HCT116 (cell line): ENCODE measurements at regions not wholly inside any gene's neighbourhood (a gene's known extent, or its start where the extent isn't known, plus 50 kb on each side); places are given as distances from the start of the nearest gene placed in this dataset.

ENCODE experiments used
- ATAC-seq: fragments of 200-7000 bp; cut with Tn5 transposase; 2 replicates; pipeline ENCODE4 v1.9.1; 2020; ENCODE audit warnings: mild to moderate bottlenecking, moderate library complexity
- BruUV-seq: library from RNA; stranded (reverse); fragments of 400-500 nt; replicated peaks from 2 replicates; lab custom pipeline; 2021; lab: Mats Ljungman, UMichigan
- CTCF ChIA-PET: fragments of 300-600 bp; sonication (Branson Sonifier 250); formaldehyde crosslinking; loops from one replicate; lab custom pipeline; 2021; ENCODE audit warnings: antibody characterized with exemption; lab: Charles Lee
- POLR2A ChIA-PET: fragments of 300-600, 350-600 bp; sonication (Branson Sonifier 250); formaldehyde crosslinking; loops from one replicate; lab custom pipeline; 2021; ENCODE audit warnings: antibody characterized with exemption; lab: Charles Lee
- RAD21 ChIA-PET, 2 experiments: fragments of 300-600 bp; sonication (Branson Sonifier 250); formaldehyde crosslinking; loops; one replicate each; lab custom pipeline; 2023; ENCODE audit warnings: low total read pairs in 2 of 2; ENCODE audit not compliant: uncharacterized antibody in 2 of 2, unreplicated experiment in 2 of 2, low non-redundant PET in 1 of 2; lab: Charles Lee
- DNase-seq: peaks from one replicate; pipeline ENCODE4 v3.0.0-alpha.2; 2010; ENCODE audit warnings: low read depth, low spot score
- H2AFZ ChIP-seq: fragments of 200-600 bp; shearing (Covaris generic), sonication (generic); 2 replicates; pipeline ENCODE4 v1.6.1; 2017; ENCODE audit warnings: low read depth, mixed run types, mixed read lengths, antibody characterized with exemption, low read length; ENCODE audit not compliant: poor library complexity, severe bottlenecking
- H3K27ac ChIP-seq: 2 replicates; pipeline ENCODE4 v1.5.1; 2012; ENCODE audit warnings: low read depth, low read length
- H3K27me3 ChIP-seq: fragments of 200-600 bp; sonication (generic); 2 replicates; pipeline ENCODE4 v1.6.1; 2016; ENCODE audit warnings: mixed run types, low read length, mixed read lengths; ENCODE audit not compliant: insufficient read depth
- H3K36me3 ChIP-seq, 2 experiments: fragments of 200-500 bp in 1 of 2; fragments of 200-600 bp in 1 of 2; sonication (Bioruptor generic) in 1 of 2; sonication (generic) in 1 of 2; 2 replicates each; pipeline versions ENCODE4 v1.5.1 to v1.6.1; 2014 to 2016; ENCODE audit warnings: low read length in 2 of 2, inconsistent platforms in 1 of 2, mixed read lengths in 1 of 2, mixed run types in 1 of 2; ENCODE audit not compliant: insufficient read depth in 2 of 2, control insufficient read depth in 1 of 2
- H3K4me1 ChIP-seq, 2 experiments: fragments of 200-600 bp in 1 of 2; sonication (generic) in 1 of 2; 2 replicates each; pipeline versions ENCODE4 v1.5.1 to v1.6.1; 2012 to 2017; ENCODE audit warnings: low read length in 2 of 2, inconsistent platforms in 1 of 2, mild to moderate bottlenecking in 1 of 2, mixed read lengths in 1 of 2, mixed run types in 1 of 2, moderate library complexity in 1 of 2; ENCODE audit not compliant: insufficient read depth in 2 of 2, control insufficient read depth in 1 of 2
- H3K4me2 ChIP-seq: fragments of 200-600 bp; sonication (generic); 2 replicates; pipeline ENCODE4 v1.6.1; 2017; ENCODE audit warnings: mixed run types, low read length, mixed read lengths
- H3K4me3 ChIP-seq, 2 experiments: fragments of 200-600 bp in 1 of 2; sonication (generic) in 1 of 2; replicated peaks in 1 of 2; 2 replicates each; pipeline ENCODE4 v1.5.1; 2011 to 2016; ENCODE audit warnings: low read length in 2 of 2, control low read depth in 1 of 2, low read depth in 1 of 2, mild to moderate bottlenecking in 1 of 2, mixed read lengths in 1 of 2, mixed run types in 1 of 2
- H3K79me2 ChIP-seq: fragments of 200-600 bp; sonication (generic); 2 replicates; pipeline ENCODE4 v1.6.1; 2017; ENCODE audit warnings: mild to moderate bottlenecking, mixed run types, low read length, moderate library complexity, mixed read lengths; ENCODE audit not compliant: insufficient read depth
- H3K9ac ChIP-seq: fragments of 200-600 bp; sonication (generic); 2 replicates; pipeline ENCODE4 v1.6.1; 2016; ENCODE audit warnings: low read length, mixed read lengths
- H3K9me2 ChIP-seq: fragments of 200-600 bp; sonication (generic), shearing (Covaris generic); 2 replicates; pipeline ENCODE4 v1.6.1; 2017; ENCODE audit warnings: mixed run types, mild to moderate bottlenecking, moderate library complexity; ENCODE audit not compliant: insufficient read depth
- H3K9me3 ChIP-seq, 2 experiments: fragments of 200-500 bp in 1 of 2; fragments of 200-600 bp in 1 of 2; sonication (Bioruptor generic) in 1 of 2; sonication (generic) in 1 of 2; 2 replicates each; pipeline ENCODE4 v1.6.1; 2014 to 2017; ENCODE audit warnings: low read length in 2 of 2, mixed read lengths in 2 of 2, inconsistent platforms in 1 of 2, low read depth in 1 of 2, mild to moderate bottlenecking in 1 of 2, mixed run types in 1 of 2, moderate library complexity in 1 of 2; ENCODE audit not compliant: control insufficient read depth in 1 of 2, insufficient read depth in 1 of 2
- H4K20me1 ChIP-seq: fragments of 200-600 bp; sonication (generic), shearing (Covaris generic); 2 replicates; pipeline ENCODE4 v1.6.1; 2017; ENCODE audit warnings: mixed run types, mild to moderate bottlenecking, moderate library complexity; ENCODE audit not compliant: insufficient read depth
- CBX3 ChIP-seq: IDR thresholded peaks from 2 replicates; pipeline ENCODE4 v1.6.1; 2012; ENCODE audit warnings: low read depth
- CEBPB ChIP-seq: IDR thresholded peaks from 2 replicates; pipeline ENCODE4 v1.6.1; 2012; ENCODE audit warnings: low read depth
- FOSL1 ChIP-seq: IDR thresholded peaks from 2 replicates; pipeline ENCODE4 v1.6.1; 2012; ENCODE audit warnings: low read depth
- POLR2A ChIP-seq: IDR thresholded peaks from 2 replicates; pipeline ENCODE4 v1.7.0; 2011; ENCODE audit warnings: borderline replicate concordance; ENCODE audit not compliant: insufficient read depth, insufficient read length; ENCODE audit errors: extremely low read depth
- POLR2AphosphoS5 ChIP-seq: IDR thresholded peaks from 2 replicates; pipeline ENCODE4 v1.6.1; 2011; ENCODE audit warnings: mild to moderate bottlenecking, low read depth, low read length, moderate library complexity
- REST ChIP-seq: IDR thresholded peaks from 2 replicates; pipeline ENCODE4 v1.6.1; 2012; ENCODE audit warnings: low read depth
- SP1 ChIP-seq: IDR thresholded peaks from 2 replicates; pipeline ENCODE4 v1.6.1; 2012; ENCODE audit warnings: low read depth
- SRF ChIP-seq: IDR thresholded peaks from 2 replicates; pipeline ENCODE4 v1.6.1; 2012; ENCODE audit warnings: low read depth
- TCF7L2 ChIP-seq: IDR thresholded peaks from 2 replicates; pipeline ENCODE4 v1.7.0; 2011; ENCODE audit warnings: borderline replicate concordance, inconsistent platforms; ENCODE audit not compliant: insufficient read depth, insufficient read length; ENCODE audit errors: extremely low read depth
- ZFX ChIP-seq: fragments of 450-650 bp; IDR thresholded peaks from 2 replicates; pipeline ENCODE4 v1.6.1; 2017
- ZNF274 ChIP-seq: fragments of 200-500 bp; sonication (Bioruptor generic); IDR thresholded peaks from 2 replicates; pipeline ENCODE4 v1.6.1; 2014; ENCODE audit warnings: mild to moderate bottlenecking, low read depth, low read length, inconsistent platforms
- intact Hi-C: fragments of 100-400 bp; cut with micrococcal nuclease; formaldehyde crosslinking; loops from 2 replicates; pipeline ENCODE4 v1.10.0; 2022
- TF ChIP-seq, protein P1 (sequence below): IDR thresholded peaks from 2 replicates; pipeline ENCODE4 v1.6.1; 2012
- TF ChIP-seq, protein P2 (sequence below), 3 experiments: fragments of 200-600 bp in 1 of 3; sonication (generic) in 1 of 3; IDR thresholded peaks in 2 of 3; conservative IDR thresholded peaks in 1 of 3; 2 replicates each; pipeline ENCODE4 v1.5.1; 2012 to 2017; ENCODE audit warnings: low read depth in 2 of 3, low read length in 2 of 3, antibody characterized with exemption in 1 of 3, borderline replicate concordance in 1 of 3, control low read depth in 1 of 3, mild to moderate bottlenecking in 1 of 3, mixed read lengths in 1 of 3, mixed run types in 1 of 3, moderate library complexity in 1 of 3; ENCODE audit not compliant: insufficient read depth in 1 of 3
- TF ChIP-seq, protein P3 (sequence below): IDR thresholded peaks from 2 replicates; pipeline ENCODE4 v1.6.1; 2012

DNA sequence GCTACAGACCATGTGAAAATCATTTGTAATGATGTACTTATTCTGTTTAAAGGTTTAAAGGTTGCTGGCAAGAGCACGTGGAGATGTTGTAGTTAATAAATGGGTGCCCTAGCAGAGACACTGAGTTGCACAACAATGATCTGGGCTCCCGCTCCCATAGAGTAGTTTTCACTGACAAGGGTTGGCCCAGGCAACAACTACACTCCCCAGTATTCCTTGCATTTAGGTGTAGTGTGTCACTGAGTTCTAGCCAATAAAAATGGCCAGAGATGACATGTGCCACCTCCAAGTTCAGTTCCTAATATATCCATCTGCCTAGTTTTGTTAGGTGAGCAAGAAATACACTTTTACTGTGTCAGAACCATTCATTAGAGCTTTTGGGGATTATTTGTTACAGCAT lies 392.1 kb upstream of the MTPN start (continued):
- TF ChIP-seq, protein P1, sequence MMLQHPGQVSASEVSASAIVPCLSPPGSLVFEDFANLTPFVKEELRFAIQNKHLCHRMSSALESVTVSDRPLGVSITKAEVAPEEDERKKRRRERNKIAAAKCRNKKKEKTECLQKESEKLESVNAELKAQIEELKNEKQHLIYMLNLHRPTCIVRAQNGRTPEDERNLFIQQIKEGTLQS = no peak

DNA sequence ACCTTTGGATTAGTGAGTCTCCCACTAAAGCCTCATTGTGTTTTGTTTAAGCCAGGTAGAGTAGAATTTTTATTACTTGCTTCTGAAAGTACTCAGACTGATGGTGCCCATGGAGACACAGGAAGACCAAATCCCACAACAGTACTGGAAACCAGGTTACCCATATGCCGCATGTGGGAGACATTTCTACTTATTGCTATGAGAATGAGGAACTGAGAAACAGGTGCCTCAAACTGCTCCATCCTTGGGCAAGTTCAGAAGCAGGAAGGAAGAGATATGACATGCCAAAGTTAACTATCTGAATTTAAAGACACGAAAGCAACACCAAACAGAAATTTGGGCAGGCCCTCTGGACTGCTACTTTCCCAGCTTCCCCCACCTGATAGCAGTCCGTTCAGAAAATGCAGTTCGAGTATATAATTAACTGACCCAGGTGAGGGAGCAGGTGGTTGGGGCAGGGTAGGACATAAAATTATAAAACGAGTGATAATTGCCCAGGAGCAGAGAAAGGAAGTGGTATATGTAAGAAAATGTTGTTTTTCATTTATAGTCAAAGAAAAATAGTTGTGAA lies 382.3 kb upstream of the MTPN start:
- TF ChIP-seq REST (no peak), ZNF274 (no peak), ZFX (no peak), CEBPB (no peak), CBX3 (no peak), POLR2AphosphoS5 (no peak), POLR2A (no peak), TCF7L2 (no peak), FOSL1 (no peak), SRF (no peak), SP1 (no peak)
- TF ChIP-seq, protein P2, sequence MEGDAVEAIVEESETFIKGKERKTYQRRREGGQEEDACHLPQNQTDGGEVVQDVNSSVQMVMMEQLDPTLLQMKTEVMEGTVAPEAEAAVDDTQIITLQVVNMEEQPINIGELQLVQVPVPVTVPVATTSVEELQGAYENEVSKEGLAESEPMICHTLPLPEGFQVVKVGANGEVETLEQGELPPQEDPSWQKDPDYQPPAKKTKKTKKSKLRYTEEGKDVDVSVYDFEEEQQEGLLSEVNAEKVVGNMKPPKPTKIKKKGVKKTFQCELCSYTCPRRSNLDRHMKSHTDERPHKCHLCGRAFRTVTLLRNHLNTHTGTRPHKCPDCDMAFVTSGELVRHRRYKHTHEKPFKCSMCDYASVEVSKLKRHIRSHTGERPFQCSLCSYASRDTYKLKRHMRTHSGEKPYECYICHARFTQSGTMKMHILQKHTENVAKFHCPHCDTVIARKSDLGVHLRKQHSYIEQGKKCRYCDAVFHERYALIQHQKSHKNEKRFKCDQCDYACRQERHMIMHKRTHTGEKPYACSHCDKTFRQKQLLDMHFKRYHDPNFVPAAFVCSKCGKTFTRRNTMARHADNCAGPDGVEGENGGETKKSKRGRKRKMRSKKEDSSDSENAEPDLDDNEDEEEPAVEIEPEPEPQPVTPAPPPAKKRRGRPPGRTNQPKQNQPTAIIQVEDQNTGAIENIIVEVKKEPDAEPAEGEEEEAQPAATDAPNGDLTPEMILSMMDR (IDR thresholded peaks at IDR 0.05 in 2 of 3, conservative IDR thresholded peaks at IDR 0.05 in 1 of 3; ENCODE audit: borderline replicate concordance in 1 of 3, insufficient read depth in 1 of 3, low read depth in 2 of 3, low read length in 2 of 3) = no peak
- TF ChIP-seq, protein P3, sequence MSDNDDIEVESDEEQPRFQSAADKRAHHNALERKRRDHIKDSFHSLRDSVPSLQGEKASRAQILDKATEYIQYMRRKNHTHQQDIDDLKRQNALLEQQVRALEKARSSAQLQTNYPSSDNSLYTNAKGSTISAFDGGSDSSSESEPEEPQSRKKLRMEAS = no peak
- Histone ChIP-seq H3K4me1 (no peaks in the 10 kb centered on the region), H3K9ac (no peak overlapping the region), H3K79me2 (no peaks in the 10 kb centered on the region), H3K27ac (no peak overlapping the region), H3K36me3 (no peaks in the 10 kb centered on the region), H3K9me3 (no peaks in the 10 kb centered on the region), H3K4me3 (no peak overlapping the region), H3K27me3 (no peaks in the 10 kb centered on the region), H3K4me2 (no peak overlapping the region), H2AFZ (no peak overlapping the region), H4K20me1 (no peaks in the 10 kb centered on the region), H3K9me2 (no peaks in the 10 kb centered on the region)
- no peak for ATAC-seq
- ChIA-PET CTCF (no interaction called here), RAD21 (no interaction called here), POLR2A (no interaction called here)
- no TSS peak for BruUV-seq
- no peak for DNase-seq
- intact Hi-C loops = no loop called here
